H1 (cell line): ENCODE measurements at regions not wholly inside any gene's neighbourhood (a gene's known extent, or its start where the extent isn't known, plus 50 kb on each side); places are given as distances from the start of the nearest gene placed in this dataset.

Experiments used
- CEBPB ChIP-seq: IDR thresholded peaks from 2 replicates; pipeline ENCODE4 v1.6.1; 2012; ENCODE audit warnings: low read depth, low read length
- EP300 ChIP-seq, 2 experiments: IDR thresholded peaks; 1 replicate in 1 of 2; 2 replicates in 1 of 2; pipeline ENCODE4 v1.6.1; 2011 to 2012; ENCODE audit warnings: low read depth in 2 of 2, low read length in 2 of 2, mild to moderate bottlenecking in 2 of 2, borderline replicate concordance in 1 of 2, inconsistent platforms in 1 of 2, moderate library complexity in 1 of 2
- EZH2 ChIP-seq: fragments of 200-600 bp; sonication (generic); IDR thresholded peaks from 2 replicates; pipeline ENCODE4 v1.7.1; 2012; ENCODE audit warnings: low read depth, mild to moderate bottlenecking, moderate library complexity, low read length, inconsistent platforms; ENCODE audit not compliant: severe bottlenecking
- POLR2A ChIP-seq, 2 experiments: IDR thresholded peaks; 1 replicate in 1 of 2; 2 replicates in 1 of 2; pipeline ENCODE4 v1.6.1; 2011; ENCODE audit warnings: low read depth in 2 of 2, low read length in 2 of 2, mild to moderate bottlenecking in 2 of 2; ENCODE audit errors: control extremely low read depth in 1 of 2
- RNF2 ChIP-seq: fragments of 200-900, 300-1000 bp; sonication (generic); IDR thresholded peaks from 2 replicates; pipeline ENCODE4 v1.7.1; 2016; ENCODE audit warnings: borderline replicate concordance, low read depth, mild to moderate bottlenecking, antibody characterized with exemption, low read length; ENCODE audit not compliant: poor library complexity, severe bottlenecking; ENCODE audit errors: missing control alignments

DNA sequence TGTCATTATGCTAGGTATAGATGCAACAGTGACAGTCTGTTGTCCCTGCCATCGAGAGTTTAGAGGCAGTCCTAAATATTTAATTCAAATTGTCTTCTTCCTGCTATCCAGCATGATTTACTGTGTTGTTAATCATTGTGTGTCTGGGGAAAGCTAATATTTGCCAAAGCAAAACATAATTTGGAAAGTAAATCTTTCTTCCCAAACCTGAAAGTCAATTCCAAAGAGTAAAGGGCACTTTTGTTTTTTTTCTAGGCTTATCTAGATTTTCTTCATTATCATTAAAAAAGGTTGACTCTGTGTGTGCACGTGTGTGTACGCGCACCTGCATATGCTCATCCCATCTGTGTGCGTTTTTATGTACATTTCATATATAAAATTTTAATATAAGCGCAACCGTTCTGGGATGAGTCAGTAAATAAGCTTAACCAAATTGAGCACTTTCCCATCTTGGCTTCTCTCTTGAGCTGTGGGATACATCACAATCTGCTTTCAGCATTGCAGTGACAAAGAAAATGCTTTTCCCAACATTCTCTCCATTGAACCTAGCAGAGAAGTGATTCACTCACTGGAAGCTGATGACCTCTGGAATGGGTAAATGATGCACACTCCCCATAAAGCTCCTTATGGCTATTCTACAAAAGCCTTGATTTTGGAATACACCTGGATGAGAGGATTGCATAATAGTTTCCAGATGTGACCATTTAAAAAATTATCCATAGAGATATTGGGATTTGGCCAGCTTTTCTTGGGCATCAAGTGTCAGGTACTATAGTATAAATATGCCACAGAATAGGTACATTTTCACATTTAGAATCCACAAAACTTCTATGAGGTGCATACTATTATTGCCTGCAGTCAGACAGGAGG lies 488.4 kb downstream of the ADCYAP1 start:
- TF ChIP-seq POLR2A (IDR thresholded peaks at IDR 0.05; ENCODE audit: control extremely low read depth in 1 of 2, low read depth in 2 of 2, low read length in 2 of 2), result no peak
- no peak for TF ChIP-seq RNF2
- no peak for TF ChIP-seq EP300 (IDR thresholded peaks at IDR 0.05; ENCODE audit: borderline replicate concordance in 1 of 2, low read depth in 2 of 2, low read length in 2 of 2)
- no peak for TF ChIP-seq CEBPB
- TF ChIP-seq EZH2, result no peak
